AG09309 (cell line): ENCODE measurements at regions not wholly inside any gene's neighbourhood (a gene's known extent, or its start where the extent isn't known, plus 50 kb on each side); places are given as distances from the start of the nearest gene placed in this dataset.
"Not testable (repeated sequence)": the region's sequence is repeated elsewhere in the genome, so short reads cannot be mapped to it uniquely, and the experiment has no call there.

Source experiments
- DNase-seq: peaks from one replicate; pipeline ENCODE4 v3.0.0-alpha.2; 2010; ENCODE audit warnings: low read depth
- H3K4me3 ChIP-seq: 2 replicates; pipeline ENCODE4 v1.5.1; 2011; ENCODE audit warnings: mild to moderate bottlenecking, low read depth, low read length, moderate library complexity; ENCODE audit not compliant: control insufficient read depth
- TF ChIP-seq, protein P1 (sequence below): IDR thresholded peaks from 2 replicates; pipeline ENCODE4 v1.5.1; 2011; ENCODE audit warnings: mild to moderate bottlenecking, low read depth, low read length, inconsistent platforms; ENCODE audit not compliant: insufficient read depth, control insufficient read depth; ENCODE audit errors: missing control alignments

GRCh38 chr7:55688684-55689681 lies 116.7 kb upstream of the VOPP1 start:
- not testable (repeated sequence) for H3K4me3 ChIP-seq, DNase-seq

GRCh38 chr7:55688261-55688660 lies 116.0 kb upstream of the VOPP1 start:
- not testable (repeated sequence) for DNase-seq, H3K4me3 ChIP-seq

GRCh38 chr7:55687252-55687651 lies 115.0 kb upstream of the VOPP1 start:
- DNase-seq, H3K4me3 ChIP-seq: not testable (repeated sequence)

DNA sequence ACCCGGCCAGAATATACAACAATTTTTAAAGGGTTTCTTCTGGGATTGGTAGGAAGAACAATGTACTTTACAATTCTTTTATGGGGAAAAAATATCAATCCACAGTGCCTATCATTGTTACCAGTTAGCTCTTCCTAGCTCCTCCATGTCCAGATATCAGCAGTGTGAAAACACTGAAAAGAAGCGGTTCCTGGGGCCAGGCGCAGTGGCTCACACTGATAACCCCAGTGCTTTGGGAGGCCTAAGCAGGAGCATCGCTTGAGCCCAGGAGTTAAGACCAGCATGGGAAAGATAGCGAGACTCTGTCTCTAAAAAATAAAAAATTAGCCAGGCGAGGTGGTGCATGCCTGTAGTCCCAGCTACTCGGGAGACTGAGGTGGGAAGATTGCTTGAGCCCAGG lies 114.5 kb upstream of the VOPP1 start:
- not testable (repeated sequence) for DNase-seq, H3K4me3 ChIP-seq

- not testable (repeated sequence) for DNase-seq, H3K4me3 ChIP-seq
Observed at GRCh38 chr7:55683501-55683900, 111.2 kb upstream of the VOPP1 start.

DNA sequence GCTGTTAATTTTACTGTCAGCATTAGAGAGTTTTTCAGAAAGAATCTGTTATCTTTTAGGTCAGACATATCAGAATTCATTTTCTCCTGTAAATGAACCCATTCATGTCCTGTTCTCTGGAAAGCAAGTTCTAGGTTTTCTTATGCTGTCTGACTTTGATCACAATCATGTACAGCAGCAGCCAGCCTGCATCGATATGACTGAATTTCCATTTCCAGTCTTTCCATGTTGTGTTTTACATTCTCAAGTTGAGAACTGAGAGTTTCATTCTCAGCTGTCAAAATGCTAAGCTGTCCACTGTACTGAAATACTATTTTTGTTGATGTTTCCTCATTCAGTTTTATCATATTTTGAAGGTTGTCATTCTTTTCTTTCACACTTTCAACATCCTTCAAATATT lies 103.3 kb upstream of the VOPP1 start:
- H3K4me3 ChIP-seq, DNase-seq: not testable (repeated sequence)

GRCh38 chr7:55673525-55673924 lies 101.2 kb upstream of the VOPP1 start:
- not testable (repeated sequence) for DNase-seq, H3K4me3 ChIP-seq

- not testable (repeated sequence) for DNase-seq, H3K4me3 ChIP-seq
Observed at GRCh38 chr7:55672084-55672483, 99.8 kb upstream of the VOPP1 start.

- TF ChIP-seq, protein P1, sequence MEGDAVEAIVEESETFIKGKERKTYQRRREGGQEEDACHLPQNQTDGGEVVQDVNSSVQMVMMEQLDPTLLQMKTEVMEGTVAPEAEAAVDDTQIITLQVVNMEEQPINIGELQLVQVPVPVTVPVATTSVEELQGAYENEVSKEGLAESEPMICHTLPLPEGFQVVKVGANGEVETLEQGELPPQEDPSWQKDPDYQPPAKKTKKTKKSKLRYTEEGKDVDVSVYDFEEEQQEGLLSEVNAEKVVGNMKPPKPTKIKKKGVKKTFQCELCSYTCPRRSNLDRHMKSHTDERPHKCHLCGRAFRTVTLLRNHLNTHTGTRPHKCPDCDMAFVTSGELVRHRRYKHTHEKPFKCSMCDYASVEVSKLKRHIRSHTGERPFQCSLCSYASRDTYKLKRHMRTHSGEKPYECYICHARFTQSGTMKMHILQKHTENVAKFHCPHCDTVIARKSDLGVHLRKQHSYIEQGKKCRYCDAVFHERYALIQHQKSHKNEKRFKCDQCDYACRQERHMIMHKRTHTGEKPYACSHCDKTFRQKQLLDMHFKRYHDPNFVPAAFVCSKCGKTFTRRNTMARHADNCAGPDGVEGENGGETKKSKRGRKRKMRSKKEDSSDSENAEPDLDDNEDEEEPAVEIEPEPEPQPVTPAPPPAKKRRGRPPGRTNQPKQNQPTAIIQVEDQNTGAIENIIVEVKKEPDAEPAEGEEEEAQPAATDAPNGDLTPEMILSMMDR: no peak
- DNase-seq: no peak
- H3K4me3 ChIP-seq: no peak overlapping the region
Observed at GRCh38 chr7:55657654-55658053, 85.4 kb upstream of the VOPP1 start.

DNA sequence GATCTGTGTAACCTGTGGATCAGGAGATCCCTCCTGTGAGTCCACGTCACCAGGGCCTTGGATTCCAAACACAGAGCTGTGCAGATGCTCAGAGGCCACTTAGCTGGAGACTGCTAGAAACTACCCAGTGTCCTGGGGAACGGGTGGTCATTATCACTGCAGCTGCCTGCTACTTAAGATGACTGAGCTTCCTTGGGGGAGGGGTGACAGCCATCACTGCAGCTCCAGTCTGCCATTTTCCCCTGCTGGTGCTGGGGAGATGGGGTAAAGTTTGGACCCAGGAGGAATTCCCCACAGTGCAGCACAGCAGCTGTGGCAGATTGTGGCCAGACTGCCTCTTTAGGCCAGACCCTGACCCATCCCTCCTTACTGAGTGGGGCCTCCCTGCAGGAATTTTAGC lies 78.8 kb upstream of the VOPP1 start:
- no peak for DNase-seq
- TF ChIP-seq, protein P1: no peak
- H3K4me3 ChIP-seq: no peak overlapping the region

- no peak overlapping the region for H3K4me3 ChIP-seq
- TF ChIP-seq, protein P1: no peak
- no peak for DNase-seq
Observed at GRCh38 chr7:55649238-55649637, 76.9 kb upstream of the VOPP1 start.
